ENCODE measurements at regions not wholly inside any gene's neighbourhood (a gene's known extent, or its start where the extent isn't known, plus 50 kb on each side); places are given as distances from the start of the nearest gene placed in this dataset.
"Not testable (repeated sequence)": the region's sequence is repeated elsewhere in the genome, so short reads cannot be mapped to it uniquely, and the experiment has no call there.

DNA sequence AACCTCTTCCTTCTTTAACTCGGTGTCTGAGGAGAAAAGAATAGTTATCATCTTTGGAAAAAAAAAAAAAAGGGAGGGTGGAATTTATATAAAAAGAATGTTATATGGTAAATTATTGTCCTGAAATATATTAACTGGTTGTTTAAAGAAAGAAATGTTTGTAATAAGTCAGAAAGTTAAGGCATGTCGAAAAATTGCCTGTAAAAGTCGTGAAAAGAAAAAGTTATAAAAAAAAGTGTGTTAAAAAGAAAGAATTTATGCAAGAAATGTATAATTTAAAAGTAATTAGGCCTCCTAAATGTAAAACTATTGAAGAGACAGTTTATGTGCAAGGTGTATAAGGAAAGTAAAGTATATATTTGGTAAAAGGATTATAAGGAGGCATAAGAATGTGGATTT, 130.5 kb upstream of the SEMA6A start:
- TF ChIP-seq, protein P1, sequence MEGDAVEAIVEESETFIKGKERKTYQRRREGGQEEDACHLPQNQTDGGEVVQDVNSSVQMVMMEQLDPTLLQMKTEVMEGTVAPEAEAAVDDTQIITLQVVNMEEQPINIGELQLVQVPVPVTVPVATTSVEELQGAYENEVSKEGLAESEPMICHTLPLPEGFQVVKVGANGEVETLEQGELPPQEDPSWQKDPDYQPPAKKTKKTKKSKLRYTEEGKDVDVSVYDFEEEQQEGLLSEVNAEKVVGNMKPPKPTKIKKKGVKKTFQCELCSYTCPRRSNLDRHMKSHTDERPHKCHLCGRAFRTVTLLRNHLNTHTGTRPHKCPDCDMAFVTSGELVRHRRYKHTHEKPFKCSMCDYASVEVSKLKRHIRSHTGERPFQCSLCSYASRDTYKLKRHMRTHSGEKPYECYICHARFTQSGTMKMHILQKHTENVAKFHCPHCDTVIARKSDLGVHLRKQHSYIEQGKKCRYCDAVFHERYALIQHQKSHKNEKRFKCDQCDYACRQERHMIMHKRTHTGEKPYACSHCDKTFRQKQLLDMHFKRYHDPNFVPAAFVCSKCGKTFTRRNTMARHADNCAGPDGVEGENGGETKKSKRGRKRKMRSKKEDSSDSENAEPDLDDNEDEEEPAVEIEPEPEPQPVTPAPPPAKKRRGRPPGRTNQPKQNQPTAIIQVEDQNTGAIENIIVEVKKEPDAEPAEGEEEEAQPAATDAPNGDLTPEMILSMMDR (IDR thresholded peaks at IDR 0.05), result not testable (repeated sequence)
- TF ChIP-seq POLR2A, POLR2AphosphoS5, EP300 (IDR thresholded peaks at IDR 0.05): not testable (repeated sequence)
